ENCODE measurements at regions not wholly inside any gene's neighbourhood (a gene's known extent, or its start where the extent isn't known, plus 50 kb on each side); places are given as distances from the start of the nearest gene placed in this dataset.

- Mint-ChIP-seq H3K36me3 (no peaks in the 10 kb centered on the region), H3K9me3 (no peaks in the 10 kb centered on the region), H3K27ac (peak overlapping the region; percentile 88 to 89), H3K4me1 (peaks cover 47 to 56% of the 10 kb centered on the region in 2 donors), H3K4me3 (peak overlapping the region; percentile 70), H3K27me3 (ENCODE audit: low read depth in 2 of 2) (peaks cover 3 to 16% of the 10 kb centered on the region in 2 donors)
- DNase-seq: peak in 1 of 2 donors; percentile 29
- Histone ChIP-seq H3K9me3 (ENCODE audit: control insufficient read depth, insufficient read depth, low read length) (no peaks in the 10 kb centered on the region), H3K27me3 (ENCODE audit: control insufficient read depth, insufficient read depth, low read length) (no peaks in the 10 kb centered on the region), H3K4me3 (ENCODE audit: low read length) (no peak overlapping the region), H3K27ac (ENCODE audit: low read length) (peak overlapping the region; percentile 52), H3K36me3 (ENCODE audit: control insufficient read depth, insufficient read depth, low read length) (no peaks in the 10 kb centered on the region), H3K4me1 (ENCODE audit: control insufficient read depth, insufficient read depth, low read length) (peaks cover 56% of the 10 kb centered on the region)
- intact Hi-C loops (cut with micrococcal nuclease): loop anchor here (1.0 to 10.0 kb wide), 7 partner anchors 27 to 399 kb away; partner anchors contain the start of gene DUSP5
- peak; percentile 2 to 10 (median 5) for ATAC-seq
- WGBS (ENCODE audit: insufficient coverage): 56% methylated on average over 11 of the region's 11 CpGs
- TF ChIP-seq CTCF (IDR thresholded peaks at IDR 0.05): no peak
These were observed 83.7 kb upstream of the DUSP5 start for GRCh38 chr10:110413903-110414547.

GRCh38 chr10:110414548-110415309 is 83.0 kb upstream of the DUSP5 start:
- peak overlapping the region; percentile 52 for H3K27ac ChIP-seq (ENCODE audit: low read length)

GRCh38 chr10:110415809-110416208 is 81.9 kb upstream of the DUSP5 start:
- intact Hi-C loops (cut with micrococcal nuclease): loop anchor here (2.0 to 10.0 kb wide), 3 partner anchors 61 to 401 kb away; no protein-coding TSS in a partner anchor
- Histone ChIP-seq H3K9me3 (ENCODE audit: control insufficient read depth, insufficient read depth, low read length) (no peaks in the 10 kb centered on the region), H3K36me3 (ENCODE audit: control insufficient read depth, insufficient read depth, low read length) (no peaks in the 10 kb centered on the region), H3K27me3 (ENCODE audit: control insufficient read depth, insufficient read depth, low read length) (no peaks in the 10 kb centered on the region), H3K27ac (ENCODE audit: low read length) (no peak overlapping the region), H3K4me3 (ENCODE audit: low read length) (no peak overlapping the region), H3K4me1 (ENCODE audit: control insufficient read depth, insufficient read depth, low read length) (peaks cover 68% of the 10 kb centered on the region)
- DNase-seq: no peak
- Mint-ChIP-seq H3K9me3 (peaks cover 0 to 2% of the 10 kb centered on the region in 2 donors), H3K4me3 (peak overlapping the region; percentile 86), H3K4me1 (peaks cover 65 to 74% of the 10 kb centered on the region in 2 donors), H3K27ac (peak overlapping the region; percentile 86 to 89), H3K36me3 (no peaks in the 10 kb centered on the region), H3K27me3 (ENCODE audit: low read depth in 2 of 2) (peaks cover 0 to 10% of the 10 kb centered on the region in 2 donors)
- 52% methylated on average over 3 of the region's 3 CpGs for WGBS (ENCODE audit: insufficient coverage)
- ATAC-seq: no peak
- TF ChIP-seq CTCF (IDR thresholded peaks at IDR 0.05): no peak

More at GRCh38 chr10:110414548-110415309, 83.0 kb upstream of the DUSP5 start:
- Histone ChIP-seq H3K4me1 (ENCODE audit: control insufficient read depth, insufficient read depth, low read length) (peaks cover 62% of the 10 kb centered on the region), H3K36me3 (ENCODE audit: control insufficient read depth, insufficient read depth, low read length) (no peaks in the 10 kb centered on the region), H3K9me3 (ENCODE audit: control insufficient read depth, insufficient read depth, low read length) (no peaks in the 10 kb centered on the region), H3K4me3 (ENCODE audit: low read length) (no peak overlapping the region), H3K27me3 (ENCODE audit: control insufficient read depth, insufficient read depth, low read length) (no peaks in the 10 kb centered on the region)
- DNase-seq: peak; percentile 86 to 95
- ATAC-seq: peak; percentile 89 to 96 (median 94)
- Mint-ChIP-seq H3K36me3 (no peaks in the 10 kb centered on the region), H3K4me3 (peak overlapping the region; percentile 70), H3K4me1 (peaks cover 54 to 63% of the 10 kb centered on the region in 2 donors), H3K27ac (peak overlapping the region; percentile 88 to 89), H3K9me3 (peaks cover 0 to 2% of the 10 kb centered on the region in 2 donors), H3K27me3 (ENCODE audit: low read depth in 2 of 2) (peaks cover 0 to 10% of the 10 kb centered on the region in 2 donors)
- TF ChIP-seq CTCF (IDR thresholded peaks at IDR 0.05): no peak
- intact Hi-C loops (cut with micrococcal nuclease): loop anchor here (1.0 to 10.0 kb wide), 7 partner anchors 27 to 400 kb away; partner anchors contain the start of gene DUSP5
- WGBS (ENCODE audit: insufficient coverage): 7% methylated on average over 9 of the region's 10 CpGs
